ENCODE measurements at regions not wholly inside any gene's neighbourhood (a gene's known extent, or its start where the extent isn't known, plus 50 kb on each side); places are given as distances from the start of the nearest gene placed in this dataset.

DNA sequence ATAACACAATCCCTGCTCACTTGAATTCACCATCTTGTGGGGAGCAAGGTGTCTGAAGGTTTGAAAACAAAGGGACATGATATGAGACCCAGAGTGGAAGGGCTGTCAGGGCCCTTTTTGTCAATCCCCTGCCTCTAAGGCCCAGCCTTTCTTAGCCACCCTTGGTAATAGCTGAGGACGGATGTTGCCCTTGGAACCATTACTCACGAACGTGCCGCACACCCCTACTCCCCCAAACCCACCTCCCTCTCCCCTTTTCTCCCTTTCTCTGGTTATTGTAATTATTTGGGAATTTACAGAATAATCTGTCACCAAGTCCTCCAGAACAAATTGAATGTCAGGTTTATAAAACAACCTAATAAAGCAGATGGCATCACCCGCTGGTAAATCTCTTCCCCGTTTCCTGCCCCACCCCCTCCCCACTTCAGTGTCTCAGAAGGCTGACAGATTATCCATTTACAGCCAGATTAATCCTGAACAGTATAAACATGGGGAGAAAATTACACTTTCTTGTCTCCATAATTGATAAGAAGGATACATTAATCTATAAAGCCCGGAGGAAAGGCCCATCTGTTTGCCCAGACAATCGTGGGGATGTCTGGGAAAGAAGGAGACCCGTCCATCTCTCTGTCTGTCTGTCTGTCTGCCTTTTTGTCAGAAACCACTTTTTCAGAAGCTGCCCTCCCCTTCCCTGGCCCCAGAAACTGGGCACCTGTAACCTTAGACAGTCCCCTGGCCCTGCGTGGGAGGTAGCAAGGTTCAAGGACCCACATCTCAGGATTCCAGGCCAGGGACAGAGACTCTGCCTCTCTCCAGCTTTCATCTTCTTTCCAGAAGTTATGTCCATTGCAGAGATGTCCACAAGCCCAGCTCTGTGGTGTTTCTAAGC is 60.6 kb upstream of the CD34 start:
- no peak for DNase-seq

DNA sequence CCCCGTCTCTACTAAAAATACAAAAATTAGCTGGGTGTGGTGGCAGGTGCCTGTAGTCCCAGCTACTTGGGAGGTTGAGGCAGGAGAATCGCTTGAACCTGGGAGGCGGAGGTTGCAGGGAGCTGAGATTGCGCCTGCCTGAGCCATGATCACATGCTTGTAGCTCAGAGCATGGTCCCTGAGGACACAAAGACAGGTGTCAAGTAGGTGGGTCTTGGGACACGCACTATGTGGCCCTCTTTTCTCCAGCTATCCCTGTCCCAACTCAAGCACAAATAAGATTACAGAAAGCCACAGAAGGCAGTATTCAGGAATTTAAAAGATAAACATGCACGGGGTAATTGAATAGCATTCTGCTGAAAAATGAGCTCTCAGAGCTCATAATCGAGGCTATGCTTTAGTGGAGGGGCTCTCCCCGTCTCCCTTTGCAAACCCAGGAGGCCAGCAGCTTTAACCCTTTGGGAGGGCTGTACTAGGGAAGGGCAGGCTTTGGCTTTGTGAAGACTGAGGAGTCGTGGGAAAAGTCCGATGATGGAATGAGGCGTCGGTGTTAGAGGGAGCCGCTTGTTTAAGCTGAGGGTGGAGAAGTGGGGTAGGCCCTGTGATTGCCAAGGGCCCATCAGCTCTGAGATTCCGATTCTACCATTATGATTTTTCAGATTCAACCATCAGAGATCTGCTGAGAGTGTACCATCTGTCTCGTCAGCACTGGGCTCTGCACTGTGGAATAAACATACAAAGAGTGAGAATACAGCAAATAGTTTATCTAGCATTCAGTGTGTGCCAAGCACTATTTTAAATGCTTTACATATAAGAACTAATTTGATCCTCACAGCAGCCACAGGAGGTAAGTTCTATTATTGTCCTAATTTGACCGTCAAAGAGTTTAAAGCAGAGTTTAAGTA is 59.7 kb upstream of the CD34 start:
- no peak for DNase-seq

DNA sequence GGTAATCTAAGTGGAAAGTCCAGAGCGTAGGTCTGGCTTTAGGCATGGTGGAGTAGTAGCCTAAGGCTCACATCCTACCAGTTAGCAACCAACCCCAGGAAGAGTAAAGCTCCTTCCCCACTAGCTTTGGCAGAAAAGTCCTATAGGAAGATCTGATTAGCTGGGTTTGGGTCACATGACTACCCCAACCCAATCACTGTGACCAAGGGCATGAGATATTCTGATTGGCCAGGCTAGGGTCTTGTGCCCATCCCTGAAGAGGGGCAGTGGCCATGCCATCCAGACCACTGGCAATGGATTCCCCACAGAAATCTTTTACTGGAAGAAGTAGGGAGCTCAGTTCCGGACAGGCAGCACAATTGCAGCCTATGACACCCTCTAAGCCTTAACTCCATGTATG is 58.6 kb upstream of the CD34 start:
- DNase-seq: no peak

DNA sequence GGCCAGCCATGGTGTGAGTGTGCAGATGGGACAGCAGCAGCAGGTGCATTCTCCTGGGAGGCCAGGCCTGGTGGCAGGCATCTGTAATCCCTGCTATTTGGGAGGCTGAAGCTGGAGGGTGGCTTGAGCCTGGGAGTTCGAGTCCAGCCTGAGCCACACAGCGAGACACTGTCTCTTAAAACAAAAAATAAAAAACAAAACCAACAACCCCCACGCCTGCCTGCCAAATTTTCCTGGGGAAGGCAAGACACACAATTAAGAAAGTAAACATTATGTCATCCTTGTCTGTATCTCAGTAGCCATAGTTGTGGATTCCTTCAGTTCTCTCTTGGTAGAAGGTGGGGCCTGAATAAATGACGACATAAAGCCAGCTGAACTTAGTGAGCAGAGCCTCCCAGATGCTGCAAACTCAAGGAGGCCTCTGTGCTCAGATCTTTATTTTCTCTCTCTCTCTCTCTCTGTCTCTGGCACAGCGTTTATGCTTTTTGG is 57.6 kb upstream of the CD34 start:
- no peak for DNase-seq

DNA sequence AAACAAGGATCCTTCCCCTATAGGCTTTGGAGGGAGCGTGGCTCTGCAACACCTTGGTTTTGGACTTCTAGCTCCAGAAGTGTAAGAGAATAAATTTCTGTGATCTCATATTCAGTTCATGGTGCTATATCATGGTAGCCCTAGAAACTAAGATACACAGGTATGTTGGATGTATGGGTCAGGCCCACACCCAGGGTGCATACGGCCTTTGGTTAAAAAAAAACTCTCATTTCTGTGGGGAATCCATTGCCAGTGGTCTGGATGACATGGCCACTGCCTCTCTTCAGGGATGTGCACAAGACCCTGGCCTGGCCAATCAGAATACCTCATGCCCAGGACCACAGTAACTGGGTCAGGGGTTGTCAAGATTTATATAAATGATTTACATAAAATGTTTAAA is 56.8 kb upstream of the CD34 start:
- DNase-seq: no peak

DNA sequence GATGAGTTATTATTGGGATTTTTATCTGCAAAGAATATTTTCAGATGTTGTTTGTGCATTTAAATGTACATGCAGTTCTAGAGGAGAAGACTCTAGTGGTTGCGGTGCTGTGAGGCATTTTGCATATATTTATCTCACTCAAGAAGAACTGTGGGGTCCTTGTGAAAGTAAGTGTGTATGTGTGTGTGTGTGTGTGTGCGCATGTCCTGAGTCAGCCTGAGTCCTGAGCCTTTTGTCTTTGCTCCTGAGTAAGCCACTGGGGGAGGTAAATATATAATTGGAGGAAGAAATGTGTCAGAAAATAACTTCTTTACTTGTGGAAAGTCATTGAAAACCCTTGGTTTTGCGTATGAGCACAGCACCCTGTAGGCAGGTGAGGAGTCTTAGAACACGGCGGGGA is 55.6 kb upstream of the CD34 start:
- DNase-seq: no peak

DNA sequence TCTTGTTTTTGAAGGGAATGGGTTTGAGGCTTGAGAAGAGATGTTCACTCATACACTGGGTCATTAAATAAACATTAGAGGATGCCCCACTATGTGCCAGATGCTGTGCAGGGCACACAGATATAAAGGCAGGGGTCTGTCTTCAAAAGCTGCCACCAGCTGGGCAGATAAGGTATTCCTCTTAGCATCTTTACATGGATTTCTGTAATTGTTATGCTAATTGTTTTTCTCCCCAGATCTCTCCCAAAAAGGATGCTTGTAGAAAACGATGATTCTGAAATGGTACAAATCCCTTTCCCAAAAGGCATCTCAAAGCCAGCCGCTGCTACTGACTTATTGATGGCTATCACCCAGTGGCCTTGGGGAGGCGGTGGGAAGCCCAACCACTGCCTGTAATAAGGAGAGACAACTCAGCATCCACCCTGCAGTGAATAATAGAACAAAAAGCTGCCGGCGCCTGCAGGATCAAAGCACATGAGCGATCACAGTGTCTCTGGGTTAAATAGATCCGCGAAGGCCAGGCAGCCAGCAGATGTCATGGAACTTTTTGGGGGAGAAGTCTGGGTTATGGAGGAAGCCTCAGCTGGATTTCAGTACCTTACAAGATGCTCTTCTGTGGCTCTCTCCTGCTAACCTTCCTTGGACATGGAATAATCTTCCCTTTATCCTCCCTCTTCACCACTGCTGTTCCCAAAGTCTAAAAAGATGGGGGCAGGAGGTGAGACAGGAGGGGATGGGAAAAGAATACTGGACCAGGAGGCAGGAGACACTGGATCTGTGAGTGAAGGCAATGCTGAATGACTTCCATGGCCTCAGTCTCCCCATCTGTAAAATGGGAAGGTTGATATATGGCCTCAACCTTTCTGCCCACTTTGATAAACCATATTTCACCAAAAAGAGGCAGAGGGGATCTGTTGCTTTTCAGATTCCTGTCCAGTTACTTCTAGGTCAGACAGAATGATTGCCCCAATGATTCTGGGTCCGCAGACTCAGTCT is 54.8 kb upstream of the CD34 start:
- no peak for DNase-seq

DNA sequence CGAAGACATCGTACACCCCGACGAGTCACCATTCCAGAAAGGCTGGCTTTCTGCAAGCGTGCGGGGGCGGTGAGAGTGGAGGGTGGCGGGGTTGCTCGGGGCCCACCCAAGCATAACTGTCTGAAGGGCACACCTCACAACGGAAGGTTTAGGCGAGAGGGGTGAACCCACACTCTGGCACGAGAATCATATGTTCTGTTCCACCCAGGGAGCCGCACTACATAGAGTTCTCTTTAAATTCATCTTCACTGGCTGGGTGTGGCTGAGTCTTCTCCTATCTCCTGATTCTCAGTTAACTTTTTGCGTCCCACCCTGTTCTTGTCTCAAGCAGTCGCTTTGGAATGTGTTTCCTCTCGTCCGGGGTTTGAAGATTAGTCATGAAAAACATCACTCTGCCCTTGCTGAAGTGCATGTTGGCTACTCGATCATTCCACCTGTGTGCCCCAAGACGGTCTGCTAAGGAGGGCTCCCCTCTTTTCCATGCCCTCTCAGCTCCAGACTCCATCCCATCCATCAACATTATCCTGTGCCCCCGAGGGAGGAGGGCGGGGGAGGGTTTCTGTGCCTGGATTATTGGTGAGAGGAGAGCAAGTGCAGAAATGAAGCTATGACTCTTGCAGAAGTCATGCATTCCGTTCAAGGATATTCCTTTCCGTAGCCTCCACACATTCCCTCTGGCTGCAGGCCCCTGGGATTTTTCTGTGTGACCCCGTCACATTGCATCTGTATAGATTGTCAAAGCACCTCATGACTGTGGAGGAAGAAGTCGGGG is 53.5 kb upstream of the CD34 start:
- no peak for DNase-seq

DNA sequence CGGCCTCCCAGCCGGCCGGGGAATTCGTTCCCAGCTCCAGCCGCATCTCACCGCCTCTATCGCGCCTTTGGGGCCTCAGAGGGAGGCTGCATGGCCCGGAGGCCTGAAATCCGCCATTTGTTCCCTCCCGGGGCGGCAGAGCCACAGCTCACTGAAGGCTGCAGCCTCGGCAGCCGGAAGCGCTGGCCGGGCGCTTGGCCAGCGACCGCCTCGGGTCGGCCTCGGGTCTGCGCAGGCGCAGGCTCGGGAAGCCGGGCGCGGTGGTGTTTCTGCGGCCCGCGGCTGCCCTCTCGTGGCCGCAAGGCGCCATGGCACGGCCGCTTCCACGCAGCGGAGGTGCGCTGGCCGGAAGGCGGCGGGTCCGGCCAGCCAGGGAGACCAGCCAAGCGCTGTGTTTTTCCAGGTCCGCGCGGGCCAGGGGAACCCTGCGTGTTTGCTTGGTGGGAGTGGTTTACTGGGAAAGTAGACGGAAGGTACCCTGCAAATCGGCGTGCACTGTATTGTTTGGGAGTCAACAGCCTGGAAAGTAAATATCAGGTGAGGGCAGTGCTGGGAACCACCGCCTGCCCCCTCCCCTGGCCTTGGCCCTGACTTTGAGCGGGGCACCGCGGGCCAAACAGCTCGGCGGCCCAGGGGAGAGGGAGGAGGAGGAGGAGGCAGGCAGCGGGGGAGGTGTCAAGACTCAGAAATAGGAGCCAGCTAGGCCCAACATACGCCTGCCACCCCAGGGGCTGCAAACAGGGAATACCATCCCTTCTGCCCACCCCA is 52.7 kb upstream of the CD34 start:
- DNase-seq: peak; percentile 77

DNA sequence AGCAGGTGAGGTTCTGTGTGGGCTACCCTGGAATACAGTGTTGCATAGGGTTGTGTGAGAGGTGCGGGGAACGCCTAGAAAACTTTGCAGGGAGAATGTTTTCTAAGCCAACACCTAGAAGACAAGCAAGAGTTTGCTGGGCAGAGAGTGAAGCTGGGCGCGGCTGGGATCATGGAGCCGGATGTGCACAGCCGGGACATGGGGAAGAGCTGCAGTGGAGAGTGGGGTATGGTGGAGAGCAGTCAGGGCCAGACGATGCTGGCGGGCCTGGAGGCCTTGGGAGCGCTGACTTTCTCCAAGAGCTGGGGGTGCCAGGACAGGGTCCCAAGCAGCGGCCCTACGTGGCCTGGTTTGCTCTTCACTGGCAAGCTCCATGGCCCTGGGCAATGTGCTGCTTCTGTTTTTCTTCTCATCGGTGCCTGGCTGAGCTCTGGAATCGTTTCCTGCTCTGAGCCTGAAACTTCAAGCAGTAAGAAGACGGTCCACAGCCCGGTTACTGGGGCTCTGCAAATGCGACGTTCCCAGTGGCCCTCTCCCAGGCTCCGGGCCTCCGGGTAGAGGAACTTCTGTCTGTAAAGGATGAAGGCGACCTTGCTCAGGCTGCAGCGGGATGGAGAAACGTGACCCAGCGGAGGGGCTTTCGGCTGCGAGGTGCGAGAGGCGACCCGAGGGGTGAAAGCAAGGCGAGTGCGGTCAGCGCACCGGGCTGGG is 51.9 kb upstream of the CD34 start:
- no peak for DNase-seq
